Endodermal cell (in vitro differentiated cells): ENCODE measurements at regions not wholly inside any gene's neighbourhood (a gene's known extent, or its start where the extent isn't known, plus 50 kb on each side); places are given as distances from the start of the nearest gene placed in this dataset.

Experiments
- DNase-seq: peaks from one replicate; pipeline ENCODE4 v3.0.0-alpha.2; 2017
- H3K27ac ChIP-seq: 2 replicates; pipeline ENCODE4 v1.5.1; 2013; ENCODE audit warnings: mild to moderate bottlenecking, low read depth, low read length, moderate library complexity
- H3K27me3 ChIP-seq: 2 replicates; pipeline ENCODE4 v1.6.1; 2013; ENCODE audit warnings: mild to moderate bottlenecking, low read length, moderate library complexity; ENCODE audit not compliant: insufficient read depth, control insufficient read depth, poor library complexity, severe bottlenecking
- H3K36me3 ChIP-seq: 2 replicates; pipeline ENCODE4 v1.7.0; 2013; ENCODE audit warnings: mild to moderate bottlenecking, low read length, moderate library complexity; ENCODE audit not compliant: control insufficient read depth, insufficient read depth
- H3K4me1 ChIP-seq: one replicate; pipeline ENCODE4 v1.7.0; 2013; ENCODE audit warnings: low read length; ENCODE audit not compliant: control insufficient read depth, insufficient read depth
- H3K4me3 ChIP-seq: 2 replicates; pipeline ENCODE4 v1.5.1; 2013; ENCODE audit warnings: mild to moderate bottlenecking, low read length, moderate library complexity
- H3K9ac ChIP-seq: 2 replicates; pipeline ENCODE4 v1.6.1; 2013; ENCODE audit warnings: mild to moderate bottlenecking, low read length, moderate library complexity; ENCODE audit not compliant: poor library complexity, severe bottlenecking; ENCODE audit errors: extremely low read depth
- H3K9me3 ChIP-seq: 2 replicates; pipeline ENCODE4 v1.6.1; 2013; ENCODE audit warnings: mild to moderate bottlenecking, low read length, moderate library complexity; ENCODE audit not compliant: control insufficient read depth
- H3K27ac Mint-ChIP-seq: 2 replicates; pipeline ENCODE4 v1.8.0; 2020; ENCODE audit warnings: mixed read lengths
- H3K27me3 Mint-ChIP-seq: 2 replicates; pipeline ENCODE4 v1.8.0; 2021; ENCODE audit warnings: mild to moderate bottlenecking, mixed read lengths; ENCODE audit not compliant: insufficient read depth
- H3K36me3 Mint-ChIP-seq: 2 replicates; pipeline ENCODE4 v1.8.0; 2020; ENCODE audit warnings: low read depth, mixed read lengths
- H3K4me1 Mint-ChIP-seq: 2 replicates; pipeline ENCODE4 v1.8.0; 2020; ENCODE audit warnings: mixed read lengths
- H3K4me3 Mint-ChIP-seq: 2 replicates; pipeline ENCODE4 v1.8.0; 2020; ENCODE audit warnings: mild to moderate bottlenecking, moderate library complexity, mixed read lengths
- H3K9me3 Mint-ChIP-seq: 2 replicates; pipeline ENCODE4 v1.8.0; 2020; ENCODE audit warnings: mild to moderate bottlenecking, mixed read lengths
- CTCF ChIP-seq: fragments of 200-600 bp; sonication (generic); conservative IDR thresholded peaks from 2 replicates; pipeline ENCODE4 v1.5.0; 2021; ENCODE audit warnings: antibody characterized with exemption, mild to moderate bottlenecking
- WGBS, 2 experiments: methylation state at CpG; one replicate each; pipeline versions ENCODE4 v1.1.5 to v1.1.7; 2013; ENCODE audit warnings: missing lambda C conversion rate in 2 of 2, mixed read lengths in 1 of 2; ENCODE audit not compliant: insufficient coverage in 1 of 2, insufficient read length in 1 of 2; 5-methylcytosine and 5-hydroxymethylcytosine counted together

GRCh38 chr3:95759614-95760301 lies 1054.6 kb upstream of the EPHA6 start:
- H3K4me3 ChIP-seq: no peak overlapping the region
- H3K4me1 ChIP-seq: no peaks in the 10 kb centered on the region
- no peak overlapping the region for H3K27ac ChIP-seq
- Mint-ChIP-seq H3K27me3 (no peaks in the 10 kb centered on the region), H3K4me1 (no peaks in the 10 kb centered on the region), H3K4me3 (no peak overlapping the region), H3K36me3 (no peaks in the 10 kb centered on the region), H3K27ac (no peak overlapping the region), H3K9me3 (no peaks in the 10 kb centered on the region)
- no peak for DNase-seq
- H3K9ac ChIP-seq: no peak overlapping the region
- H3K9me3 ChIP-seq: no peaks in the 10 kb centered on the region
- H3K36me3 ChIP-seq: no peaks in the 10 kb centered on the region
- 92% methylated on average over 6 of the region's 6 CpGs; no CpG with 5 or more reads in 1 of the 2 experiments for WGBS, 2 experiments
- no peak for TF ChIP-seq CTCF
- no peaks in the 10 kb centered on the region for H3K27me3 ChIP-seq

DNA sequence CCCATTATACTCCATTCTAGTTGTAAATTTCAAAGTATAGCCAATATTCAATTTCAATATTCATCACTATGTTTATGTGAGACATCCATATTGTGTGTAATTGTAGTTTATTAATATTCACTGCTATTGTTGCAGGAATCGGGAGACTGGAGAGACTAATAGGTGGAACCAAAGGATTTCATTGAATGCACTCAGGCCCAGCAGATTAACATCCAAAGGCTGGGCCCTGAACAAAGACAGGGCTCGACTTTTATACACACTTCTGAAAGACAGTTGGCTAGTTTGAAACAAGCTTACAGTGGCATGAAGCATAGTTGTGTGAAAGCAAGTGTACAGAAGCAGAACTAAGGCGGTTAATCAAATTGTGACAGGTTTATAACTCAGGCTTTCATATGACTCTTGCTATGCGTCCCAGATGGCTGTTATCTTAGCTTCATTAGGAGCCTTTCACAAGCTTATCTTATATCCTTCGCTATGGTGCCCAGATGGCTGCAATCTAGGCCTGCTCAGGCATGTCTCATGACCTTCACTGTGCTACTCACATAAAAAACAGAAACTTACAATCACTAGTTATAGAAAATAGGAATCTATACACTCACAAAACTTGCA lies 1038.8 kb upstream of the EPHA6 start:
- WGBS, 2 experiments: 81 to 88% methylated on average over 4 to 5 of the region's 5 CpGs
- Histone ChIP-seq H3K27me3 (no peaks in the 10 kb centered on the region), H3K36me3 (no peaks in the 10 kb centered on the region), H3K9ac (no peak overlapping the region), H3K9me3 (peaks cover 31% of the 10 kb centered on the region), H3K4me1 (no peaks in the 10 kb centered on the region), H3K4me3 (peak overlapping the region; percentile 15), H3K27ac (no peak overlapping the region)
- TF ChIP-seq CTCF: no peak
- no peak for DNase-seq
- H3K27me3 Mint-ChIP-seq: no peaks in the 10 kb centered on the region
- no peaks in the 10 kb centered on the region for H3K4me1 Mint-ChIP-seq
- H3K36me3 Mint-ChIP-seq: no peaks in the 10 kb centered on the region
- no peak overlapping the region for H3K4me3 Mint-ChIP-seq
- peaks cover 59% of the 10 kb centered on the region for H3K9me3 Mint-ChIP-seq
- H3K27ac Mint-ChIP-seq: no peak overlapping the region

- H3K27ac Mint-ChIP-seq: no peak overlapping the region
- H3K4me1 ChIP-seq: no peaks in the 10 kb centered on the region
- DNase-seq: no peak
- H3K27me3 Mint-ChIP-seq: no peaks in the 10 kb centered on the region
- H3K9me3 ChIP-seq: peaks cover 2% of the 10 kb centered on the region
- no peaks in the 10 kb centered on the region for H3K4me1 Mint-ChIP-seq
- no peaks in the 10 kb centered on the region for H3K36me3 ChIP-seq
- H3K9me3 Mint-ChIP-seq: peaks cover 26% of the 10 kb centered on the region
- no peaks in the 10 kb centered on the region for H3K36me3 Mint-ChIP-seq
- no peak overlapping the region for H3K9ac ChIP-seq
- TF ChIP-seq CTCF: no peak
- no peak overlapping the region for H3K27ac ChIP-seq
- H3K4me3 Mint-ChIP-seq: no peak overlapping the region
- H3K4me3 ChIP-seq: no peak overlapping the region
- H3K27me3 ChIP-seq: no peaks in the 10 kb centered on the region
These were observed 1032.8 kb upstream of the EPHA6 start for GRCh38 chr3:95781598-95781997.
